CD4-positive, alpha-beta T cell treated with Interleukin-10 for 1 hour (primary cell): ENCODE measurements at regions not wholly inside any gene's neighbourhood (a gene's known extent, or its start where the extent isn't known, plus 50 kb on each side); places are given as distances from the start of the nearest gene placed in this dataset.

Experiments
- DNase-seq: peaks from one replicate; pipeline ENCODE4 v3.0.0-alpha.2; 2020

DNA sequence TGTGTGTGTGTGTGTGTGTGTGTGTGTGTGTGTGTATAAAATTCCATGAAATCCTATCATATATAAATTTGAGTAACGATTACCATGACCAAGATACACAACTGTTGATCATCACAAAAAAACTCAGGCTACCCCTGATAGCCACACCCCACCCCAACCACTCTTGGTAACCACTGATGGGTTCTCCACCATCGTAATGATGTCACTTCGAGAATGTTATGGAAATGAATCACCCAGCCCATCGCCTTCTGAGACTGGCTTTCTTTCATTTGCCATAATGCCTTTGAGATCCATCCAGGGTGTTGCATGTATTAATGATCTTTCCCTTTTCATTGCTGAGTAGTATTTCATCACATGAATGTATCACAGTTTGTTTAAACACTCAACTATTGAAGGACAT lies 496.0 kb downstream of the MIAT start:
- no peak for DNase-seq

DNA sequence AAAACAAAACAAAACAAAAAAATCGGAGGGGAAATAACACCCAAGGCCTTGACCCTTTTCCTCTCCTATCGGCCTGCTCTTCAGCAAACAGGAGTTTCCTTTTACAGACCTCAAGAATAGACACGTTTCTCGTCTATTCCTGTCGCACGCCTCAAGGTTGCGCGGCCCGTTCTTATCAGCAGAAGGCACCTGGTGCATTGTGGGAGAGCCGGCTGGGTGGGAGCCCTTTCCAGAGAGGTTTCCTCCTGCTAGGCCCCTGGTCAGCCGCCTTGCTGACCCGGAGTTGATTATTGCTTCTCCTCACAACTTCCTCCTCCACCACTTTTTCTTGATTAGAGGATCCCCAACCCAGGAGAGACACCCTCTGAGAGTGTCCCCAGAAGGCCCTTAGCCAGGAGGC lies 497.3 kb downstream of the MIAT start:
- DNase-seq = no peak

DNA sequence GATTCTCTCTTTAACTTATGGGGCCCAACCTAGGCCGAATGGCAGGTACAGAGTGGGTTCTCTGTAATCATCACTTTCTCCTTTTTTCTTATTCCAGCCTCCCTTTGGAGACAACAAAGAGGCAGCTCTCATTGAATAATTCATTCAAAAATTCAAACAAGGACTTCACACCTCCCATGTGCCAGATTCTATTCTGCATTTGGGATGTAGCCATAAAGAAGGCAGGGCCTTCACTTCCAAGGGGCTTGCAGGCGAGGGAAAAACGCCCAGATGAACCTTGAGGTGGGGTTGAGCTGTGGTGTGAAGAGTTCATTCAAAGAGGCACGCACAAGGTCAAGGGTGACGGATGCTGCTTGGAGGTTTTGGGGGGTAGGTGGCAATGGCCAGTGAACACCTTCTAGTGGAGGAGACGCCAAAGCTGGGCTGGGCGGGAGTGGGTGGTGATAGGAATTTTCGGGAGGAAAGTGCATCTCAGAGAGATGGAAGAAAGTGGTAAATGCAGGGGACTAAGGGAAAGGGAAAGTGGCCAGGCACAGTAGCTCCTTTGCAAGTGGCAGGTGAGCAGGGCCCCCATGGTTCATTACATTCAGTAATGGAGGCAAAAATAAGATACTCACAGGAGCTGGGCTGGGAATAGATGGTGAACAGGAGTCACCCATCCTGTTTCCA lies 499.6 kb downstream of the MIAT start:
- no peak for DNase-seq

DNA sequence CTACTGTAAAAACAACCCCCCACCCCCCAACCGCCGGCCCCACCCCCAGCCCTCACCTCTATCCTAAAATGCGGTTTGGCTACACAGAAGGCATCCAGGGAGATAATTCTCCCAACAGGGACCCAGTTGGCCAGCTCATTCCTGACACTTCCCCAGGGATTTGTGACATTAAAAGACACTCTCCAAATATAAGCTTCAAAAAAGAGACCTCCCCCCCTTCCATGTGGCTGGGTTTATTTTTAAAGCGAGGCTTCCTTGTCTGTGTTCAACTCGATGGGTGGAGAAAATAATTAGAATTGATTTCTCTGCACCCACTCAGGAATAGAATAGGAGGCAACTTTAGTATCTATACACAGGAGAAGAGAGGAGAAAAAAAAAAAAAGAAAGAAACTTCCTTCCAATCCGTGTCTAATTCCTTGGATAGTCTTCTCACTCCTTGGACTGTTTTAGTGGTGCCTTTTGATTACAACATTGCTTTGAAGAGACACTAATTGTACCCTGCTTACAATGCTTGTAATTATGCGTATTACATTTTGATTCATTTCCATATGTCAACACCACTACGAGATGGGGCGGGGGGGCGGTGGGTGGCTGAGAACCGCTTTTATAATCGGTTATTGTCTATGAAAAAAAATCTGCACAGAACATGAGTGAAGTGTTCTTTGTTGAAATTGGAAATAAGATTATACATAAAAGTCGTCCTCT lies 500.4 kb downstream of the MIAT start:
- DNase-seq = no peak

DNA sequence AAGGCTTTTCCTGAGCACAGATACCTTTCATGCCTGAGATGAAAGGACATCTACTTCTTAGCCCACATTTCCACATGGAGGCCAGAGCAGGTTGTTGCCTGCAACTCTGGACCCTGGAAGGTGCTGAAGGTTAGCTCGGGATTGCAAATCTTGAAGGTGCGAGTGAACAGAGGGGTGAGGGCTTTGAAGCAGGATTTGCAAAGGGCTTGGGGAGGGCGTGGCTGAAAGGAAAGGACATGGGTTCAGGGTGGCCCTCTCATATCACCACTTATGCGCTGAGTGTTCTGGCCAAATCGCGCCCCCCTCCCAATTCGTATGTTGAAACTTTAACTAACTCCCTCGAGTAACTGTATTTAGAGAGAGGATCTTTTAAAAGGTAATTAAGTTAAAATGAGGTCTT lies 501.6 kb downstream of the MIAT start:
- DNase-seq = no peak

DNA sequence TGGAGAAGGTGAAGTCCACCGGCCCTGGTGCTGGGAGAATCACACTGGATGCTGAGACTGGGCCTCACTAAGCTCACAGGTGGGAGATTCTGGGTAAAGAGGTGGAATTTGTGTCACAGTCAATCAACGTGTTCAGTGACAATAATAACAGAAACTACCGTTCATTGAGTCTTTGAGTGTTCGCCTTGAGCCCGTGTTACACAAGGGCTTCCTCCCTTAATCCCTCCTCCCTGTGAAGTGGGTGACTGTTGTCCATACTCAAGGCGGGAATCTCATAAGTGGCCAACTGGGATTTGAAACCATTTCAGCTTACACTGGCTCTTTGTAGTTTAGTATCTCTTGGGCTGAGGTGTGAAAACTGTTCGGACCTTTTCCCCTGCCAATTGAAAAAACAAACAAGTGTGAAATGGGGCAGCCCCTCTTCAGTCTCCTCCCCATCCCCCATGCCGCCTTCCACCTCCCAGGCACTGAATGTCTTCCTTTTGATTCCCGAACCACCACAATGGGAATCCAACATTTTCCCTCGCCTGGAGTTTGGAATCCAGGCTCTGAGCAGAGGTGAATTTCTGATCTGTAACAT lies 502.4 kb downstream of the MIAT start:
- no peak for DNase-seq

DNA sequence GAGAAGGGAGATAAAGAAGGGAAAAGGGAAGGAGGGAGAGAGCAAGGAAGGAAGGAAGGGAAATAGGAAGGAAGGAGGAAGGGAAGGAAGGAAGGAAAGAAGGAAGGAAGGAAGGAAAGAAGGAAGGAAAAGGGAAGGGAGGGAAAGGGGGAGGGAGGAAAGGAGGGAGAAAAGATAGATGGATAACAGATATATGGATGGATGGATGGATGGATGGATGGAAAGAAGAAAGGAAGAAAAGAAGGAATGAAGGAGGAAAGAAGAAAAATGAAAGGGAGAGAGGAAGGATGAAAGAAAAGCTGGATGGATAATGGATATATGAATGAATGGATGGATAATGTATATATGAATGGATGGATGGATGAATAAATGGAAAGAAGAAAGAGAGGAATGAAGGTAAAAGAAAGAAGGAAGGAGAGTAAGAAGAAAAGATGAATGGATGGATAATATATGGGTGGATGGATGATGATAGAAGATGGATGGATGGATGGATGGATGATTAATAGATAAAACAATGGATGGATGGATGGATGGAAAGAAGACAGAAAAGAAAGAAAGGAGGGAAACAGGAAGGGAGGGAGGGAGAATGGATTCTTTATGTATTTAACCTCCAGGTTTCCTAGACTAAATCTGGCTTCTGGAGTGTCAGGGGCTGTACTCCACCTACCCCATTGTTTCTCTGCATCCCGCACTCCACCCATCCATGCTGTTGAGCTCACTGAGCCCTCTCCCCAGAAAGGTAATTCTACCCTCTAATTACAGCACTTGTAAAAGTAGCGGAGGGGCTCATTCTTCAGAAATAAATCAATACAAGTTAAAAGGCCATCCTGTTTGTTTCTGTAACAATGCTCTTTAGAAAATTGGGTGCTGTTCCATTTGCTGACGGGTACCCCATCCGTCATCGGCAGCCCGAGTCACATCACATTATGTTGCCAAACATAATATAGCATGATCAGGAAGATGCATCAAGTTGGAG lies 506.1 kb downstream of the MIAT start:
- DNase-seq = no peak

DNA sequence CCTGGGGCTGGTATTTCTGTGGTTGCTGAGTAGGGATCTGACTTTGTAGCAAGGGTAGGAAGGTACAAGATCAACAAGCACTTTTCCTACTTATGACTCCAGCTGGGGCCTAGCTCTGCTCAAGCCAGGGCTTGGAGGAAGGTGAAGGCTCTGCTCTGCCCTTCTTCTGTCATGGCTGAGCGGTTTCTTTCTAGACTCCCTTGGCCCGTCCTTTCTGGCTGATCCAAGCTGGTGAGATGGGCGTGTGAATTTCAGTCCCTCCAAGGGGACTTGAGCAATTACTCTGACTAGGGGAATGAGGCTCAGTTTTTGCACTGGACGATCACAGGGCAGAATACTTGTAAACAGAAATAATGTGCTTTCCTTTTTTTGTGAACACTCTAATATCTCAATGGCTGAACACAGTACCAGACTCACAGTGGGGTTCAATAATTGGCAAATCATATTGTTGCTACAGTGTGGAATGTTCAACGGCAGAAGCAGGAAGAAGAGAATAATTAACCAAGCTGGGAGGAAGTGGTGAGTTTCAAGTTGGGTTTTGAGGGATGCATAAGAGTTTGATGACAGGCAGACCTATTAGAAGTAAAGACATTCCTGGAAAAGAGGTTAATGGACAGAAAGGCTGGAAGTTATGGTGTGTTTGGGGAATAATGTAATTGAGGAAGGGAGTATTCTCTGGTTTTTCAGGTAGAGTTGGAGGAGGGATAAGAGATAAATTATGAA lies 507.6 kb downstream of the MIAT start:
- DNase-seq = no peak

DNA sequence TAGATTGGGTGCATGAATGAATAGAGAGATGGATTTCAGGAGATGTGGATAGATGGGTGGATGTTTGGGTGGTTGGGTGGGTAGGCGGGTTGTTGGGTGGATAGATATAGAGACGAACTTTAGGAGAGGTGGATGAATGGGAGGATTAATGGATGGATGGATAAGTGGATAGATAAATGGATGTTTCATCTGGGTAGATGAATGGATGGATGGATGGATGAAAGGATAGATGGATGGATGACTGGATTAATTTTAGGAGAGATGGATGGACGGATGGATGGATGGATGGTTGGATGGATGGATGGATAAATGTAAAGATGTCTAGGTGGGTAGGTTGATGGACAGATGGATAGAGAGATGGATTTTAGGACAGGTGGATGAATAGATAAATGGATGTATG lies 511.3 kb downstream of the MIAT start:
- no peak for DNase-seq

DNA sequence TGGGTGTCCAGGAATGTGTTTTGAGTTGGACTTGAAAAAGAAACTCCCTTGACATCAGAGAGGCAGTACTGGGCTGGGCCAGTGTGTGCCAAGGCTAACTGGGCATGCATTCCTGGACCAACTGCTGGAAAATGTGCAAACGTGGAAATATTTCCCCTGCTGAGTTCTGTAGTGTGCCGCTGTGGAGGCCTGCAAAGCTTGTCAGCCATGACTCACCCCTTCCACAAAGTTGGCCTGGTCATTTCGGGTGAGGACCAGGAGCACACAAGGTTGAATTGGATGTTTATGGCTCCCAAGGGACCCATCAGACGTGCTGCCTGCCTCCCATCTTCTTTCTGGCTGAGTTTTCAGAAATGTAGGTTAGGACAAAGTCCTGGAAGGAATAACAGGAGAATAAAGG lies 513.1 kb downstream of the MIAT start:
- DNase-seq = no peak

DNA sequence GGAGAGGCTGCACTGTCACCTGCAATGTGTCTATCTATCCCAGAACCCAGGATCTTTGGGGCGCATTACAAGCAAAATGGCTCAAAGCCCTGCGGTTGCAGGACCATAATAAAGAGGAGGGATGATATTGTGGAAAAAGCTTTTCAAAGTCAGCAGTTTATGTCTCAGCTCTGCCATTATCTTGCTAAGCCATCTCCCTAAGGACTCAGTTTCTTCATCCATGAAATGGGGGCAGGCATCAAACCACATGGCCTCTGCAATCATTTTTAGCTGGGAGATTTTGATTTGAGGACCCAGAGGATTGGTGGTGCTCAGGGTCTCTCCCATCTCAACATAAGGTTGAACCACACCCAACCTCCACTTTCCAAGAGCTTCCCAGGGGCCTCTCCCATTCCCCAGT lies 513.8 kb downstream of the MIAT start:
- DNase-seq = no peak

DNA sequence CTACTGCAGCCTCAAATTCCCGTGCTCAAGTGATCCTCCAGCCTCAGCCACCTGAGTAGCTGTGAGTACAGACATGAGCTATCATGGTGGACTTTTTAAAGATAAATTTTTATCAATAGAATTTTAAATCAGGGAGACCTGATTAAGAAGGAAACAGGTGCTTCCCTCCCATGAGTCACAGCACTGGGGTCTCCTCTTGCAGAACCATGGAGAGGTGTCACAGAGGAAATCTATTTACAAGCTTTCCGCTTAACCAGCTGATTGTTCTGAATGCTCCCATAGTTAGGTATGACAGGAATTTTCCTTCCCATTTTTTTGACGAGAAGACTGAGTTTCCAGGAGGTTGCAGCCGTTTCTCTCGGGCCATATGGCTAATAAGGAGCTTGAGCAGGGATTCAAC lies 516.1 kb downstream of the MIAT start:
- DNase-seq = no peak

DNA sequence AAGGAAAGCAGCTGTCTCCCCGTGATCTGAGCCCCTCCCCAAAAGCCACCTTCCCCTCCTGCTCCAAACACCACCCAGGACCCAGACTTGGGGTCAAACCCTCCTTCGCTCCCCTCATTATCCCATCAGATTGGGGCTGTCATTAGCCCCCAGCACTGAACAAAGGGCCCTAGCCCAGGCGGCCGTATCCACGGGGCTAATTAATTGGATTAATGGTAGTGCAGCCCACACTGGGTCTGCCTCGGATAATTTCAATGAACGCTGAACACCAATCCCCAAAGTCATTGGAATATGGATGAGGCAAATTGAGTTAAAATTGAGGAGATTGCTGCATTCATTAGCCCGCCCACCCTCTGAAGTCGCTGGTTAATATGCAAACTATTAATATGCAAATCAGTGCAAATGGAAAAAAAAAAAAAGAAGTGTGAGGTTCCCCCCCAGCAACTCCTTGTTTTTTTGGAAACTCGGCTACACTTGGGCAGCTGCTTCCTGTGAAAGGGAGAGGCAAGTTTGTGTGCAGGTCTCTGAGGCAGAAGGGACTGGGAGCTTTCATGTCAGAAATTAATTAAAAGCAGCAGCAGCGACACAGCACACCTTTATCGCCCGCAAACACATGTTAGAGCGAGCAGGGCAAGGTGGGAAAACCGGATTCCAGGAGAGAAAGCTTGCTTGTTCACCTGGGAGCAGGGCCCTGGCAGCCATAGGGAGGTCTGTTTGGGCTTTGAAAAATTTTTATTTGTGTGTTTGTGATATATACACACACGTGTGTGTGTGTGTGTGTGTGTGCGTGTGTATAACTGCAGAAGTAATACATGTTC lies 517.8 kb downstream of the MIAT start:
- no peak for DNase-seq

DNA sequence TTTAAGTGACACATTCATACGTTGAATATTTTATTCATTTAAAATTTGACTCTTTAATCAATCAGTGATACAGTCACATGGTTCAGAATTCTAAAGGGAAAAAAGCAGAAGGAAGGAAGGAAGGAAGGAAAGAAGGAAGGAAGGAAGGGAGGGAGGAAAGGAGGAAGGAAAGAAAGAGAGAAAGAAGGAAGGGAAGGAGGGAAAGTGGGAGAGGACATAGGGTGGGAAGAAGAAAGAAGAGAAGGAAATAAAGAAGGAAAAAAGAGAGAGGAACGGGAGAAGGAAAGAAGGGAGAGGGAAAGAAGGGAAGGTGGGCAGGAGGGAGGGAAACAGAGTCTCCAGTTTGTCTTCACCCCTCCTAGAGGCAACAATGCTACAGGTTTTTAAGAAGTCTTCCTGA lies 518.6 kb downstream of the MIAT start:
- no peak for DNase-seq

DNA sequence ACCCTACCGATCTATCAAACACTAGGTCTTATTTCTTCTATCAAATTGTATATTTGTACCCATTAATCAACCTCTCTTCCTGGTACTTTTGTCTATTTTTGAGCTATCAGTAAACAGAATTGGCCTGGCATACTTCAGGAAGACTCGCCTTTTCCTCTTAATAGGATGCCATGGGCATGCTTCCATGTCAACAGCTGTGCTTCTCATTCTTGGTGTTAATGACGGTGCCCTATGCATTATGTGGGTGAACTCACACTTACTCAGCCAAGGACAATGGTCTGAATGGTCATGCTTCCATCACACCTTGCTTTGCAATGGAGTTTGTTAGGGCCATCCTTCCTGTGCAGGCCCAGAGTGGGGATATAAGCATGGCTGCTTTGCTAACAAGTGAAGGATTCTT lies 521.8 kb downstream of the MIAT start:
- no peak for DNase-seq

DNA sequence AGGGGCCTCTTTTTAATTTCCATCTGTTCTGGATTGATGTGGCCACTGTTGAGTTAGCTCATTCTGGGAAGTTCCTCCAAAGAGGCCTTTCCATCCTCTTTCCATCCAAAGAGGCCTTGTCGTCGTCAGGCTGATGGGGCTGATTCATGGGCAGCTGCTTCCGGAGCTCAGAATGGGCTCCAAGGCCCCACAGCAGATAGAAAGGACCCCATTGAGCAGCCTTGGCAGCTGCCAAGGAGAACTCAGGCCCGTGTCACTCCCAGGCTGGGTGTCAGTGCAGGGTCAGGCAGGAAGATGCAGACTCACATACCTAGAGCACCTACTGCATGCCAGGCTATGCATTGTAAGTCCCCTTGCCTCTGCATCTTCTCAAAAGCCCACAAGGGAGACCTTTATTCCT lies 524.1 kb downstream of the MIAT start:
- DNase-seq = no peak

DNA sequence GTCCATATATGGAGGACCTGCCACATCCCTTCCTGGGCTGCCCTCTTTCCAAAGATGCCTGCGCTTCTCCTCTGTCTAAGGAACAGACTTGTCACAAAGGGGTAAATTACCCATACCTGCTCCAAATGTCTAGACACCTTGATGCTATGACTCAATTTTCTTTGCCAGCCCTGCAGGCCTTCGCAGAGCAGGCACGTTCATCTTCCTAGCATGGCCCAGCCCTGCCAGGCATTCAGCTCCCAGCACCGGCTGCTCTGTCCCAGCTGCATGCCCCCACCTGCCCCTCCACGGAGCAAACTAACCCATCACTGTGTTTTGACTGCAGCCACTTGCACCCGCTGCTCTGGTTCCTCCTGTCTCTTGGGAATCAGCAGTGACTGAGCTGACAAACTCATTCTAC lies 526.1 kb downstream of the MIAT start:
- DNase-seq = no peak

DNA sequence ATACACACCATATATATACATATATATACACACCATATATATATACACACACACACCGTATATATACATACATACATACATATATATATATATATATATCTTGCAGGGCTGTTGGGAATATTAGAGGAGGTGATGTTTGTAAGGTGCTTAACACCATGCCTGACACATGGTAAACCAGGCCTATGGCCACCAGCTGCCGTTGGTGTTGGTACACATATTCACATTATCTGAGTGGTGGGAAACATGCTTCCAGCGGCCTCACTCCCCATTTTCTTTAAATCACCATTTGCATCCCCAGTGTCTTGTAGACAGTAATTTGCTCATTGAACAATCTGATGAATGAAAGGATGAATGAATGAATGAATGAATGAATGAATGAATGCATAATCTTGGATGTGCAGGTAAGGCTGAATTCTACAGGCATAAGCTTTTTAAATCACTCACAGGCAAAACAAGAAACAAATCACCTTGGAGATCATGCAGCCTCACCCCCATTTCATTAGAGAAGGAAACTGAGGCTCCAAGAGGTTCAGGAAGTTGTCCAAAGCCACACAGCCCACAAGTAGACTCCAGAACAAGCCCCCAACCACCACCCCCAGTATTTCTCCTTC lies 527.8 kb downstream of the MIAT start:
- DNase-seq = no peak

DNA sequence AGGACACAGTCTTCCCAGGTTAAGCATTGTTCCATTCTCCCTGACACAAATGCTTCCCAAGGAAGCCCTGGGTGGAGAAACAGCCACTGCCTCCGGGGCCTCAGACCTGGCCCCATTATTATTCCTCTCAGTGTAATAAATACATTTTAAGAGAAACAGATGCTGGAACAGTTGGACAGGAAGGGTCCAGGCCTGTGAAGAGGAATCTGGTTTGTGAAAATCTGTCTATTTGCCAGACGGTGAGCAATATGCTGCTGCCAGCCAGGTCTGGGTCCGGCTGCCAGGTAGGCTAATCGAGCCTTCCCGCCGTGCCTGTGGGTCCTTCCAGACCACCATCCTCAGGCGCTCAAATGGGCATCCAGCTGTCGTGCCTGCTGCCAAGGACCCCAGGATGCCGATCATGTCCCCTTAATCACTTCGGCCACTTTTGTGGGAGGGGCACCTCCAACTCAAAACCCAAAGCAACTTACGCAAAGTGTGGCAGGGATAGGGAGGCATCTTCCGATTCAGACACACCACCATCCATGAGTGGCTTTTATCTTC lies 528.4 kb downstream of the MIAT start:
- no peak for DNase-seq

DNA sequence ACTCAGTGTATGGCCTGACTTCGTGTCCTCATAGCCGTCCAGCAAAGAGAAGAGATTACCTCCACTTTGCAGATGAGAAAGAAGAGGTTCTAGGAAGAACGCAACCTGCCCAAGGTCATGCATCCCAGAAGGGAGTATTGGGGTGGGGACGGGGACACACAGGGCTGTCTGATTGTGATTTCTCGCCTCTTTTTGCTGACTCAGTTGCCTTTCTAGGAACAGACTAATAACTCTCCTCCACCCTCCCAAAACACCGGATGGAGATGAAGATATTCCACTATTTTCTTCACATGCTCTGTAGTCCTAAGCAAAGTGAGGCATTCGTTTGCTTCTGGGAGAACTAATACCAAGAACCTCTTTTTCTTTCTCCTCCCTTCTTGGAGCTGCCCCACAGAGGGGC lies 529.3 kb downstream of the MIAT start:
- DNase-seq = no peak
